CD4-positive, alpha-beta memory T cell (primary cell): ENCODE measurements at regions not wholly inside any gene's neighbourhood (a gene's known extent, or its start where the extent isn't known, plus 50 kb on each side); places are given as distances from the start of the nearest gene placed in this dataset.

Experiments used
- CTCF ChIA-PET: fragments of 350-600 bp; sonication (Branson Sonifier 250); formaldehyde crosslinking; loops from one replicate; lab custom pipeline; 2021; ENCODE audit warnings: inconsistent platforms; ENCODE audit not compliant: partially characterized antibody; lab: Charles Lee
- POLR2A ChIA-PET: fragments of 350-600 bp; sonication (Branson Sonifier 250); formaldehyde crosslinking; loops from one replicate; lab custom pipeline; 2021; ENCODE audit not compliant: partially characterized antibody; lab: Charles Lee
- DNase-seq, 5 donors: peaks; one replicate each; pipeline versions ENCODE4 v3.0.0 to v3.0.0-alpha.2; 2020 to 2022; ENCODE audit warnings: mixed read lengths in 1 of 5
- H3K27ac ChIP-seq: one replicate; pipeline ENCODE4 v1.7.0; 2013; ENCODE audit warnings: low read depth, low read length
- H3K27me3 ChIP-seq: 2 replicates; pipeline ENCODE4 v1.7.0; 2013; ENCODE audit warnings: mild to moderate bottlenecking, low read length, moderate library complexity; ENCODE audit not compliant: insufficient read depth
- H3K36me3 ChIP-seq: 2 replicates; pipeline ENCODE4 v1.7.0; 2013; ENCODE audit warnings: mild to moderate bottlenecking, low read length, moderate library complexity; ENCODE audit not compliant: insufficient read depth
- H3K4me1 ChIP-seq: 2 replicates; pipeline ENCODE4 v1.7.0; 2013; ENCODE audit warnings: mild to moderate bottlenecking, low read length, moderate library complexity; ENCODE audit not compliant: insufficient read depth
- H3K4me3 ChIP-seq, 2 donors: one replicate each; pipeline ENCODE4 v1.7.0; 2013; ENCODE audit warnings: low read length in 2 of 2, mild to moderate bottlenecking in 1 of 2
- H3K9me3 ChIP-seq, 2 donors: one replicate each; pipeline ENCODE4 v1.7.0; 2013; ENCODE audit warnings: low read length in 2 of 2, control low read depth in 1 of 2; ENCODE audit not compliant: control insufficient read depth in 1 of 2
- H3K27ac Mint-ChIP-seq, 7 donors: one replicate each; pipeline ENCODE4 v1.8.0; 2020 to 2021; ENCODE audit warnings: mixed read lengths in 7 of 7, mild to moderate bottlenecking in 6 of 7, inconsistent platforms in 3 of 7, moderate library complexity in 3 of 7
- H3K27me3 Mint-ChIP-seq, 2 donors: one replicate each; pipeline ENCODE4 v1.8.0; 2020 to 2021; ENCODE audit warnings: mixed read lengths in 2 of 2
- H3K36me3 Mint-ChIP-seq, 2 donors: one replicate each; pipeline ENCODE4 v1.8.0; 2020 to 2021; ENCODE audit warnings: mixed read lengths in 2 of 2, inconsistent platforms in 1 of 2, mild to moderate bottlenecking in 1 of 2
- H3K4me1 Mint-ChIP-seq, 4 donors: one replicate each; pipeline ENCODE4 v1.8.0; 2020 to 2021; ENCODE audit warnings: mixed read lengths in 4 of 4, mild to moderate bottlenecking in 1 of 4
- H3K4me3 Mint-ChIP-seq, 8 donors: one replicate each; pipeline ENCODE4 v1.8.0; 2020 to 2021; ENCODE audit warnings: mixed read lengths in 8 of 8, mild to moderate bottlenecking in 7 of 8, moderate library complexity in 6 of 8, inconsistent platforms in 3 of 8
- H3K9me3 Mint-ChIP-seq, 8 donors: one replicate each; pipeline ENCODE4 v1.8.0; 2020 to 2021; ENCODE audit warnings: mixed read lengths in 8 of 8, mild to moderate bottlenecking in 5 of 8, inconsistent platforms in 3 of 8, moderate library complexity in 1 of 8
- intact Hi-C: fragments of 100-400 bp; cut with micrococcal nuclease; formaldehyde crosslinking; loops from one replicate; pipeline ENCODE4 v1.15.1; 2023

GRCh38 chr22:20637750-20638506, 130.5 kb downstream of the MED15 start:
- H3K36me3 ChIP-seq, result no peaks in the 10 kb centered on the region
- H3K9me3 ChIP-seq, result no peaks in the 10 kb centered on the region
- Mint-ChIP-seq H3K4me1 (no peaks in the 10 kb centered on the region), H3K27ac (no peak overlapping the region), H3K4me3 (no peak overlapping the region), H3K9me3 (peaks cover 0 to 5% (median 0%) of the 10 kb centered on the region in 8 donors), H3K36me3 (no peaks in the 10 kb centered on the region), H3K27me3 (peaks cover 2 to 3% of the 10 kb centered on the region in 2 donors)
- H3K4me1 ChIP-seq, result no peaks in the 10 kb centered on the region
- DNase-seq, result no peak
- CTCF ChIA-PET, result no interaction called here
- no peaks in the 10 kb centered on the region for H3K27me3 ChIP-seq
- H3K4me3 ChIP-seq, result no peak overlapping the region
- no peak overlapping the region for H3K27ac ChIP-seq
- POLR2A ChIA-PET, result no interaction called here
- intact Hi-C loops, result no loop called here

- Histone ChIP-seq H3K4me3 (no peak overlapping the region), H3K36me3 (no peaks in the 10 kb centered on the region), H3K27me3 (no peaks in the 10 kb centered on the region), H3K9me3 (no peaks in the 10 kb centered on the region), H3K4me1 (no peaks in the 10 kb centered on the region), H3K27ac (no peak overlapping the region)
- intact Hi-C loops, result no loop called here
- Mint-ChIP-seq H3K27ac (no peak overlapping the region), H3K9me3 (peaks cover 0 to 5% (median 0%) of the 10 kb centered on the region in 8 donors), H3K4me1 (no peaks in the 10 kb centered on the region), H3K36me3 (no peaks in the 10 kb centered on the region), H3K4me3 (no peak overlapping the region), H3K27me3 (peaks cover 2 to 3% of the 10 kb centered on the region in 2 donors)
- ChIA-PET POLR2A (no interaction called here), CTCF (no interaction called here)
- DNase-seq, result no peak
Measured at GRCh38 chr22:20638507-20638870, 131.1 kb downstream of the MED15 start.

GRCh38 chr22:20639343-20639742, 131.9 kb downstream of the MED15 start:
- Histone ChIP-seq H3K27ac (no peak overlapping the region), H3K36me3 (no peaks in the 10 kb centered on the region), H3K9me3 (no peaks in the 10 kb centered on the region), H3K4me1 (no peaks in the 10 kb centered on the region), H3K27me3 (no peaks in the 10 kb centered on the region), H3K4me3 (no peak overlapping the region)
- ChIA-PET POLR2A (no interaction called here), CTCF (no interaction called here)
- peaks cover 0 to 5% (median 0%) of the 10 kb centered on the region in 8 donors for H3K9me3 Mint-ChIP-seq
- H3K36me3 Mint-ChIP-seq, result no peaks in the 10 kb centered on the region
- H3K27ac Mint-ChIP-seq, result no peak overlapping the region
- no peak for DNase-seq
- intact Hi-C loops, result no loop called here
- peaks cover 3 to 5% of the 10 kb centered on the region in 2 donors for H3K27me3 Mint-ChIP-seq
- H3K4me1 Mint-ChIP-seq, result no peaks in the 10 kb centered on the region
- no peak overlapping the region for H3K4me3 Mint-ChIP-seq

- no peaks in the 10 kb centered on the region for H3K4me1 Mint-ChIP-seq
- H3K9me3 Mint-ChIP-seq, result peaks cover 0 to 5% (median 0%) of the 10 kb centered on the region in 8 donors
- no peak overlapping the region for H3K4me3 Mint-ChIP-seq
- H3K36me3 ChIP-seq, result no peaks in the 10 kb centered on the region
- H3K36me3 Mint-ChIP-seq, result no peaks in the 10 kb centered on the region
- peaks cover 3 to 5% of the 10 kb centered on the region in 2 donors for H3K27me3 Mint-ChIP-seq
- H3K4me1 ChIP-seq, result no peaks in the 10 kb centered on the region
- ChIA-PET POLR2A (no interaction called here), CTCF (no interaction called here)
- H3K27me3 ChIP-seq, result no peaks in the 10 kb centered on the region
- H3K27ac ChIP-seq, result no peak overlapping the region
- no peak overlapping the region for H3K4me3 ChIP-seq
- intact Hi-C loops, result no loop called here
- DNase-seq, result no peak
- no peak overlapping the region for H3K27ac Mint-ChIP-seq
- H3K9me3 ChIP-seq, result no peaks in the 10 kb centered on the region
Measured at GRCh38 chr22:20639750-20640149, 132.3 kb downstream of the MED15 start.

GRCh38 chr22:20641198-20641892, 132.6 kb upstream of the SERPIND1 start:
- Histone ChIP-seq H3K27ac (no peak overlapping the region), H3K27me3 (no peaks in the 10 kb centered on the region), H3K36me3 (no peaks in the 10 kb centered on the region), H3K4me1 (no peaks in the 10 kb centered on the region), H3K9me3 (no peaks in the 10 kb centered on the region), H3K4me3 (no peak overlapping the region)
- Mint-ChIP-seq H3K4me1 (no peaks in the 10 kb centered on the region), H3K9me3 (peaks cover 0 to 5% (median 0%) of the 10 kb centered on the region in 8 donors), H3K4me3 (no peak overlapping the region), H3K27ac (no peak overlapping the region), H3K27me3 (peaks cover 3 to 5% of the 10 kb centered on the region in 2 donors), H3K36me3 (no peaks in the 10 kb centered on the region)
- POLR2A ChIA-PET, result no interaction called here
- CTCF ChIA-PET, result no interaction called here
- DNase-seq, result no peak
- intact Hi-C loops, result no loop called here

GRCh38 chr22:20641919-20642579, 131.9 kb upstream of the SERPIND1 start:
- no peaks in the 10 kb centered on the region for H3K9me3 ChIP-seq
- no peaks in the 10 kb centered on the region for H3K4me1 ChIP-seq
- Mint-ChIP-seq H3K27me3 (peaks cover 0 to 5% of the 10 kb centered on the region in 2 donors), H3K36me3 (no peaks in the 10 kb centered on the region), H3K27ac (no peak overlapping the region), H3K4me3 (no peak overlapping the region), H3K9me3 (peaks cover 0 to 5% (median 0%) of the 10 kb centered on the region in 8 donors), H3K4me1 (no peaks in the 10 kb centered on the region)
- no peak overlapping the region for H3K27ac ChIP-seq
- intact Hi-C loops, result no loop called here
- CTCF ChIA-PET, result no interaction called here
- no peak overlapping the region for H3K4me3 ChIP-seq
- H3K36me3 ChIP-seq, result no peaks in the 10 kb centered on the region
- no peak for DNase-seq
- no peaks in the 10 kb centered on the region for H3K27me3 ChIP-seq
- POLR2A ChIA-PET, result no interaction called here

GRCh38 chr22:20642668-20643179, 131.2 kb upstream of the SERPIND1 start:
- H3K27ac ChIP-seq, result no peak overlapping the region
- peaks cover 0 to 5% (median 0%) of the 10 kb centered on the region in 8 donors for H3K9me3 Mint-ChIP-seq
- H3K27me3 ChIP-seq, result no peaks in the 10 kb centered on the region
- no peak overlapping the region for H3K27ac Mint-ChIP-seq
- no peak overlapping the region for H3K4me3 Mint-ChIP-seq
- no peak for DNase-seq
- intact Hi-C loops, result no loop called here
- ChIA-PET CTCF (no interaction called here), POLR2A (no interaction called here)
- no peak overlapping the region for H3K4me3 ChIP-seq
- H3K4me1 ChIP-seq, result no peaks in the 10 kb centered on the region
- no peaks in the 10 kb centered on the region for H3K36me3 ChIP-seq
- H3K4me1 Mint-ChIP-seq, result no peaks in the 10 kb centered on the region
- no peaks in the 10 kb centered on the region for H3K36me3 Mint-ChIP-seq
- peaks cover under 1 to 5% of the 10 kb centered on the region in 2 donors for H3K27me3 Mint-ChIP-seq
- no peaks in the 10 kb centered on the region for H3K9me3 ChIP-seq
